Prostate gland (tissue), 2 donors: ENCODE measurements at regions not wholly inside any gene's neighbourhood (a gene's known extent, or its start where the extent isn't known, plus 50 kb on each side); places are given as distances from the start of the nearest gene placed in this dataset.

Experiments used
- POLR2AphosphoS5 ChIP-seq: sonication (generic); formaldehyde crosslinking; IDR thresholded peaks from one replicate; pipeline ENCODE4 v1.6.1; 2017; ENCODE audit warnings: antibody characterized with exemption
- TF ChIP-seq, protein P1 (sequence below), 4 experiments: fragments of 200-600 bp in 2 of 4; fragments of 450-650 bp in 2 of 4; sonication (generic) in 2 of 4; IDR thresholded peaks; 1 replicate in 3 of 4; 2 replicates in 1 of 4; pipeline ENCODE4 v1.5.1; 2016 to 2019; ENCODE audit warnings: antibody characterized with exemption in 4 of 4, mild to moderate bottlenecking in 2 of 4, moderate library complexity in 2 of 4

DNA sequence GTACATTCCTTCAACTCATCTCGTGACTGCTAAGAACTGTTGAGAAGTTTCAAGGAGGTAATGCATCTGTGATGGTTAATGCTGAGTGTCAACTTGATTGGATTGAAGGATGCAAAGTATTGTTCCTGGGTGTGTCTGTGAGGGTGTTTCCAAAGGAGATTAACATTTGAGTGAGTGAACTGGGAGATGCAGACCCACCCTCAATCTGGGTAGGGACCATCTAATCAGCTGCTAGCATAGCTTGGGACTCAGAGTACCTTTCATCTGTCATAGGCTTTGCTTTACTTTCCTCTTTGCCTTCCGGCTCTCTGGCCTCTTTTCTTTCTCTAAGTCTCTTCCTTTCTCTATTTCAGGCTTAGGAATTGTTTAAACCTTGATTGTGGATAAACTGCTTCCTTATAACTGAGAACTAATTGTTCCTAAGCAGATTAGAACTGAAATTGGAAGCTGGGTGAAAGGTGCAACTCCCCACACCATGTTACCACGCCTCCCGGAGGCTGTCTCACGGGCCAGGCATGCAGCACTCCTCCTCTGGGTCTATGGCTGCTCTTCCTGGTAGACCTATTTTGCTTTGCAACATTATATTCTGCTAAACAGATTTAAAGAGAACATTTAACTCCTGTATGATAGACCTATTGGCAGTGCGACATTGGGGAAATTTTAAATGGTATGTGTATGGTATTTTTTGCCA lies 298.2 kb downstream of the CCSER2 start:
- no peak for TF ChIP-seq POLR2AphosphoS5
- TF ChIP-seq, protein P1, sequence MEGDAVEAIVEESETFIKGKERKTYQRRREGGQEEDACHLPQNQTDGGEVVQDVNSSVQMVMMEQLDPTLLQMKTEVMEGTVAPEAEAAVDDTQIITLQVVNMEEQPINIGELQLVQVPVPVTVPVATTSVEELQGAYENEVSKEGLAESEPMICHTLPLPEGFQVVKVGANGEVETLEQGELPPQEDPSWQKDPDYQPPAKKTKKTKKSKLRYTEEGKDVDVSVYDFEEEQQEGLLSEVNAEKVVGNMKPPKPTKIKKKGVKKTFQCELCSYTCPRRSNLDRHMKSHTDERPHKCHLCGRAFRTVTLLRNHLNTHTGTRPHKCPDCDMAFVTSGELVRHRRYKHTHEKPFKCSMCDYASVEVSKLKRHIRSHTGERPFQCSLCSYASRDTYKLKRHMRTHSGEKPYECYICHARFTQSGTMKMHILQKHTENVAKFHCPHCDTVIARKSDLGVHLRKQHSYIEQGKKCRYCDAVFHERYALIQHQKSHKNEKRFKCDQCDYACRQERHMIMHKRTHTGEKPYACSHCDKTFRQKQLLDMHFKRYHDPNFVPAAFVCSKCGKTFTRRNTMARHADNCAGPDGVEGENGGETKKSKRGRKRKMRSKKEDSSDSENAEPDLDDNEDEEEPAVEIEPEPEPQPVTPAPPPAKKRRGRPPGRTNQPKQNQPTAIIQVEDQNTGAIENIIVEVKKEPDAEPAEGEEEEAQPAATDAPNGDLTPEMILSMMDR (IDR thresholded peaks at IDR 0.05): no peak
